Lower leg skin (tissue), 3 donors: ENCODE measurements at regions not wholly inside any gene's neighbourhood (a gene's known extent, or its start where the extent isn't known, plus 50 kb on each side); places are given as distances from the start of the nearest gene placed in this dataset.

Source experiments
- POLR2A ChIP-seq, 2 donors: fragments of 450-650 bp; IDR thresholded peaks; one replicate each; pipeline ENCODE4 v1.6.1; 2016 to 2017; ENCODE audit warnings: antibody characterized with exemption in 2 of 2, mild to moderate bottlenecking in 1 of 2, moderate library complexity in 1 of 2
- TF ChIP-seq, protein P1 (sequence below), 3 donors: fragments of 450-650 bp; IDR thresholded peaks; one replicate each; pipeline ENCODE4 v1.5.1; 2016; ENCODE audit warnings: antibody characterized with exemption in 3 of 3, mild to moderate bottlenecking in 3 of 3, moderate library complexity in 2 of 3

DNA sequence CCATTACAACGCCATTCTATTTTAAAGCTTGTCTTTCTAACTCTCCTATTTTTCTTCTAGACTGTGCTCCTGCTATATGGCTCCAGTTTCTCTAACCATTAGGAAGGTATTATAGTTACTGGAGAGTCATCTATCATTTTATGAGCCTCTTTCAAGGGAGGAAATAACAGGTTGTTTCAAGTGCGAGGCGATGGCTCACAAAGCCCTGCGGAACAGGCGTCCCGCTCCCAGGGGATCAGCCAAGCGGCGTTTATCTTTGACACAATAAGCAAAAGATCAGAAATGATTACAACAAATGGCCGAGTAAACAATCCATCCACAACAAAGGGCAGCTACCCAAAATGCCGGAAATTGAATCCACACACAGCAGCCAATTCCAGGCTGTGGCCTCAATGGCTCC lies 249.5 kb upstream of the POU3F1 start:
- TF ChIP-seq, protein P1, sequence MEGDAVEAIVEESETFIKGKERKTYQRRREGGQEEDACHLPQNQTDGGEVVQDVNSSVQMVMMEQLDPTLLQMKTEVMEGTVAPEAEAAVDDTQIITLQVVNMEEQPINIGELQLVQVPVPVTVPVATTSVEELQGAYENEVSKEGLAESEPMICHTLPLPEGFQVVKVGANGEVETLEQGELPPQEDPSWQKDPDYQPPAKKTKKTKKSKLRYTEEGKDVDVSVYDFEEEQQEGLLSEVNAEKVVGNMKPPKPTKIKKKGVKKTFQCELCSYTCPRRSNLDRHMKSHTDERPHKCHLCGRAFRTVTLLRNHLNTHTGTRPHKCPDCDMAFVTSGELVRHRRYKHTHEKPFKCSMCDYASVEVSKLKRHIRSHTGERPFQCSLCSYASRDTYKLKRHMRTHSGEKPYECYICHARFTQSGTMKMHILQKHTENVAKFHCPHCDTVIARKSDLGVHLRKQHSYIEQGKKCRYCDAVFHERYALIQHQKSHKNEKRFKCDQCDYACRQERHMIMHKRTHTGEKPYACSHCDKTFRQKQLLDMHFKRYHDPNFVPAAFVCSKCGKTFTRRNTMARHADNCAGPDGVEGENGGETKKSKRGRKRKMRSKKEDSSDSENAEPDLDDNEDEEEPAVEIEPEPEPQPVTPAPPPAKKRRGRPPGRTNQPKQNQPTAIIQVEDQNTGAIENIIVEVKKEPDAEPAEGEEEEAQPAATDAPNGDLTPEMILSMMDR (IDR thresholded peaks at IDR 0.05): no peak
- no peak for TF ChIP-seq POLR2A (IDR thresholded peaks at IDR 0.05)
